Esophagus muscularis mucosa (tissue), 4 donors: ENCODE measurements at regions not wholly inside any gene's neighbourhood (a gene's known extent, or its start where the extent isn't known, plus 50 kb on each side); places are given as distances from the start of the nearest gene placed in this dataset.
"Not testable (repeated sequence)": the region's sequence is repeated elsewhere in the genome, so short reads cannot be mapped to it uniquely, and the experiment has no call there.

ENCODE experiments used
- DNase-seq: peaks from one replicate; pipeline ENCODE4 v3.0.0-alpha.2; 2017; ENCODE audit errors: extremely low spot score
- H3K27ac ChIP-seq, 4 donors: fragments of 200-600 bp; sonication (generic); replicated peaks in 1 of 4; 1 replicate in 3 of 4; 2 replicates in 1 of 4; pipeline ENCODE4 v1.5.1; 2016 to 2019; ENCODE audit warnings: mild to moderate bottlenecking in 1 of 4
- H3K27me3 ChIP-seq, 4 donors: fragments of 200-600 bp; sonication (generic); one replicate each; pipeline versions ENCODE4 v1.5.1 to v1.6.0; 2016 to 2019
- H3K36me3 ChIP-seq, 4 donors: fragments of 200-600 bp; sonication (generic); one replicate each; pipeline ENCODE4 v1.5.1; 2016 to 2019
- H3K4me1 ChIP-seq, 4 donors: fragments of 200-600 bp; sonication (generic); one replicate each; pipeline ENCODE4 v1.5.1; 2016 to 2019
- H3K4me3 ChIP-seq, 4 donors: fragments of 200-600 bp; sonication (generic); 1 replicate in 2 of 4; 2 replicates in 2 of 4; pipeline ENCODE4 v1.5.1; 2016 to 2019; ENCODE audit warnings: mild to moderate bottlenecking in 4 of 4, moderate library complexity in 1 of 4
- H3K9me3 ChIP-seq, 4 donors: fragments of 200-600 bp; sonication (generic); 1 replicate in 3 of 4; 2 replicates in 1 of 4; pipeline ENCODE4 v1.5.1; 2016 to 2019
- EP300 ChIP-seq: sonication (generic); formaldehyde crosslinking; IDR thresholded peaks from one replicate; pipeline ENCODE4 v1.6.1; 2017; ENCODE audit warnings: antibody characterized with exemption
- POLR2A ChIP-seq: fragments of 450-650 bp; IDR thresholded peaks from one replicate; pipeline ENCODE4 v1.6.1; 2017; ENCODE audit warnings: antibody characterized with exemption, moderate library complexity, mild to moderate bottlenecking, low read depth
- POLR2AphosphoS5 ChIP-seq, 2 donors: sonication (generic); formaldehyde crosslinking; IDR thresholded peaks; one replicate each; pipeline ENCODE4 v1.6.1; 2017; ENCODE audit warnings: antibody characterized with exemption in 2 of 2
- WGBS: methylation state at CpG from one replicate; pipeline ENCODE4 v1.1.5; 2018; 5-methylcytosine and 5-hydroxymethylcytosine counted together
- intact Hi-C: fragments of 100-400 bp; cut with DNase I; formaldehyde crosslinking; loops from one replicate; pipeline ENCODE4 v1.15.1; 2023
- TF ChIP-seq, protein P1 (sequence below), 3 experiments: fragments of 200-600 bp in 2 of 3; fragments of 450-650 bp in 1 of 3; sonication (generic) in 2 of 3; IDR thresholded peaks; one replicate each; pipeline ENCODE4 v1.5.1; 2017 to 2019; ENCODE audit warnings: antibody characterized with exemption in 3 of 3, mild to moderate bottlenecking in 2 of 3, moderate library complexity in 1 of 3

DNA sequence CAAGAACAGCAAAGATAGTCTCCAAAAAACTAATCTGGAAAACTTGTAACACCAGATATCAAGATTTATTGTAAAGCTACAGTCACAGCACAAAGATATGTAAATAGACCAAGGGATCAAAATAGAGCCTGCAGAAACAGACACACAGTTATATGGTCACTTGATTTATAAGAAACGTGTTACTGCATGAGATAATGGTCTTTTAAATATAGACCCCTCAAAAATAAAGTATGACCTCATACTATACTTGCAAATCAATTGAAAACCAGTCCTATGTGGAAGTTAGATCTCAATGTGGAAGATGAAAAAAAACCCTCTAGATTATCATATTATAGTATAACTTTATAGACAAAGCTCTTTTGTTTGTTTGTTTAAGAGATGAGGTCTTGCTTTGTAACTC lies 247.3 kb upstream of the CNR1 start:
- H3K27me3 ChIP-seq, result no peaks in the 10 kb centered on the region
- no peaks in the 10 kb centered on the region for H3K9me3 ChIP-seq
- 42% methylated on average over 1 of the region's 1 CpG for WGBS
- intact Hi-C loops, result no loop called here
- H3K4me1 ChIP-seq, result no peaks in the 10 kb centered on the region
- H3K4me3 ChIP-seq, result no peak overlapping the region
- no peak overlapping the region for H3K27ac ChIP-seq
- H3K36me3 ChIP-seq, result no peaks in the 10 kb centered on the region
- TF ChIP-seq, protein P1, sequence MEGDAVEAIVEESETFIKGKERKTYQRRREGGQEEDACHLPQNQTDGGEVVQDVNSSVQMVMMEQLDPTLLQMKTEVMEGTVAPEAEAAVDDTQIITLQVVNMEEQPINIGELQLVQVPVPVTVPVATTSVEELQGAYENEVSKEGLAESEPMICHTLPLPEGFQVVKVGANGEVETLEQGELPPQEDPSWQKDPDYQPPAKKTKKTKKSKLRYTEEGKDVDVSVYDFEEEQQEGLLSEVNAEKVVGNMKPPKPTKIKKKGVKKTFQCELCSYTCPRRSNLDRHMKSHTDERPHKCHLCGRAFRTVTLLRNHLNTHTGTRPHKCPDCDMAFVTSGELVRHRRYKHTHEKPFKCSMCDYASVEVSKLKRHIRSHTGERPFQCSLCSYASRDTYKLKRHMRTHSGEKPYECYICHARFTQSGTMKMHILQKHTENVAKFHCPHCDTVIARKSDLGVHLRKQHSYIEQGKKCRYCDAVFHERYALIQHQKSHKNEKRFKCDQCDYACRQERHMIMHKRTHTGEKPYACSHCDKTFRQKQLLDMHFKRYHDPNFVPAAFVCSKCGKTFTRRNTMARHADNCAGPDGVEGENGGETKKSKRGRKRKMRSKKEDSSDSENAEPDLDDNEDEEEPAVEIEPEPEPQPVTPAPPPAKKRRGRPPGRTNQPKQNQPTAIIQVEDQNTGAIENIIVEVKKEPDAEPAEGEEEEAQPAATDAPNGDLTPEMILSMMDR (IDR thresholded peaks at IDR 0.05), result no peak
- TF ChIP-seq EP300 (no peak), POLR2AphosphoS5 (IDR thresholded peaks at IDR 0.05) (no peak), POLR2A (no peak)
- no peak for DNase-seq

DNA sequence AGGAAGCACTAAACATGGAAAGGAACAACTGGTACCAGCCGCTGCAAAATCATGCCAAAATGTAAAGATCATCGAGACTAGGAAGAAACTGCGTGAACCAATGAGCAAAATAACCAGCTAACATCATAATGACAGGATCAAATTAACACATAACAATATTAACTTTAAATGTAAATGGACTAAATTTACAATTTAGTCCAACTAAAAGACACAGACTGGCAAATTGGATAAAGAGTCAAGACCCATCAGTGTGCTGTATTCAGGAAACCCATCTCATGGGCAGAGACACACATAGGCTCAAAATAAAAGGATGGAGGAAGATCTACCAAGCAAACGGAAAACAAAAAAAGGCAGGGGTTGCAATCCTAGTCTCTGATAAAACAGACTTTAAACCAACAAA lies 242.2 kb upstream of the CNR1 start:
- H3K4me1 ChIP-seq, H3K27ac ChIP-seq, H3K36me3 ChIP-seq, H3K4me3 ChIP-seq, intact Hi-C loops, DNase-seq, H3K9me3 ChIP-seq, H3K27me3 ChIP-seq: not testable (repeated sequence)
- 93% methylated on average over 3 of the region's 4 CpGs for WGBS

DNA sequence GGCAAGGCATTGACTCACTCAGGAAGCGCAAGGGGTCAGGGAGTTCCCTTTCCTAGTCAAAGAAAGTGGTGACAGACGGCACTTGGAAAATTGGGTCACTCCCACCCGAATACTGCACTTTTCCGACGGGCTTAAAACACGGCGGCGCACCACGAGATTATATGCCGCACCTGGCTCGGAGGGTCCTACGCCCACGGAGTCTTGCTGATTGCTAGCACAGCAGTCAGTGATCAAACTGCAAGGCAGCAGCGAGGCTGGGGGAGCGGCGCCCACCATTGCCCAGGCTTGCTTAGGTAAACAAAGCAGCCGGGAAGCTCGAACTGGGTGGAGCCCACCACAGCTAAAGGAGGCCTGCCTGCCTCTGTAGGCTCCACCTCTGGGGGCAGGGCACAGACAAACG lies 240.5 kb upstream of the CNR1 start:
- H3K4me1 ChIP-seq, intact Hi-C loops, H3K36me3 ChIP-seq, H3K27ac ChIP-seq, DNase-seq, H3K4me3 ChIP-seq, H3K9me3 ChIP-seq, H3K27me3 ChIP-seq: not testable (repeated sequence)
- 46% methylated on average over 7 of the region's 19 CpGs for WGBS

GRCh38 chr6:88403486-88403885 lies 237.3 kb upstream of the CNR1 start:
- no peak overlapping the region for H3K27ac ChIP-seq
- no peaks in the 10 kb centered on the region for H3K9me3 ChIP-seq
- no peak overlapping the region for H3K4me3 ChIP-seq
- peaks cover 0 to 4% (median 0%) of the 10 kb centered on the region in 4 donors for H3K27me3 ChIP-seq
- intact Hi-C loops, result no loop called here
- H3K4me1 ChIP-seq, result no peaks in the 10 kb centered on the region
- no peak for TF ChIP-seq POLR2AphosphoS5 (IDR thresholded peaks at IDR 0.05)
- no peak for TF ChIP-seq POLR2A
- TF ChIP-seq, protein P1 (IDR thresholded peaks at IDR 0.05), result no peak
- no peak for TF ChIP-seq EP300
- H3K36me3 ChIP-seq, result no peaks in the 10 kb centered on the region
- DNase-seq, result no peak
- WGBS, result 42% methylated on average over 1 of the region's 1 CpG

- H3K36me3 ChIP-seq, result no peaks in the 10 kb centered on the region
- intact Hi-C loops, result no loop called here
- peaks cover 0 to 4% (median 0%) of the 10 kb centered on the region in 4 donors for H3K27me3 ChIP-seq
- H3K27ac ChIP-seq, result no peak overlapping the region
- no peaks in the 10 kb centered on the region for H3K4me1 ChIP-seq
- 97% methylated on average over 3 of the region's 3 CpGs for WGBS
- DNase-seq, result no peak
- H3K9me3 ChIP-seq, result no peaks in the 10 kb centered on the region
- no peak overlapping the region for H3K4me3 ChIP-seq
- no peak for TF ChIP-seq POLR2A
- no peak for TF ChIP-seq EP300
- TF ChIP-seq POLR2AphosphoS5 (IDR thresholded peaks at IDR 0.05), result no peak
- TF ChIP-seq, protein P1 (IDR thresholded peaks at IDR 0.05), result no peak
These were observed 236.8 kb upstream of the CNR1 start for GRCh38 chr6:88402909-88403308.

DNA sequence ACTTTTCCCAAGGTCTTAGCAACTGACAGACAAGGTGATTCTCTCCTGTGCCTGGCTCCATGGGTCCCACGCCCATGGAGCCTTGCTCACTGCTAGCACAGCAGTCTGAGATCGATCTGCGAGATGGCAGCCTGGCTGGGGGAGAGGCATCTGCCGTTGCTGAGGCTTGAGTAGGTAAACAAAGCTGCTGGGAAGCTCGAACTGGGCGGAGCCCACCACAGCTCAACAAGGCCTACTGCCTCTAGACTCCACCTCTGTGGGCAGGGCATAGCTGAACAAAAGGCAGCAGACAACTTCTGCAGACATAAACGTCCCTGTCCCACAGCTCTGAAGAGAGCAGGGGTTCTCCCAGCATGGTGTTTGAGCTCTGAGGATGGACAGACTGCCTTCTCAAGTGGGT lies 224.9 kb upstream of the CNR1 start:
- 81% methylated on average over 6 of the region's 7 CpGs for WGBS
- H3K4me1 ChIP-seq, H3K9me3 ChIP-seq, intact Hi-C loops, H3K27me3 ChIP-seq, H3K4me3 ChIP-seq, H3K27ac ChIP-seq, DNase-seq, H3K36me3 ChIP-seq: not testable (repeated sequence)
